A549 (cell line): ENCODE measurements at regions not wholly inside any gene's neighbourhood (a gene's known extent, or its start where the extent isn't known, plus 50 kb on each side); places are given as distances from the start of the nearest gene placed in this dataset.

Experiments
- HOXA7 ChIP-seq: fragments of 250-450 bp; sonication (Bioruptor Pico); IDR thresholded peaks from 2 replicates; pipeline ENCODE4 v1.5.0; 2020; ENCODE audit warnings: mild to moderate bottlenecking, moderate library complexity
- JUNB ChIP-seq: fragments of >200 bp; sonication (Bioruptor Twin); formaldehyde crosslinking; IDR thresholded peaks from 2 replicates; pipeline ENCODE4 v1.6.1; 2016
- POLR2A ChIP-seq: IDR thresholded peaks from 2 replicates; pipeline ENCODE4 v1.6.1; 2012; ENCODE audit warnings: mild to moderate bottlenecking, low read length
- SMC3 ChIP-seq: fragments of >200 bp; sonication (Bioruptor Twin); formaldehyde crosslinking; IDR thresholded peaks from 3 replicates; pipeline ENCODE4 v1.6.1; 2018; ENCODE audit warnings: inconsistent platforms
- USF2 ChIP-seq: fragments of 450-650 bp; IDR thresholded peaks from 2 replicates; pipeline ENCODE4 v1.6.1; 2014; ENCODE audit warnings: antibody characterized with exemption
- TF ChIP-seq, protein P1 (sequence below): fragments of >200 bp; sonication (Bioruptor Twin); formaldehyde crosslinking; IDR thresholded peaks from 3 replicates; pipeline ENCODE4 v1.5.1; 2016

- TF ChIP-seq POLR2A (no peak), USF2 (no peak), HOXA7 (CRISPR knock-in tag) (no peak), JUNB (no peak), SMC3 (no peak)
- TF ChIP-seq, protein P1, sequence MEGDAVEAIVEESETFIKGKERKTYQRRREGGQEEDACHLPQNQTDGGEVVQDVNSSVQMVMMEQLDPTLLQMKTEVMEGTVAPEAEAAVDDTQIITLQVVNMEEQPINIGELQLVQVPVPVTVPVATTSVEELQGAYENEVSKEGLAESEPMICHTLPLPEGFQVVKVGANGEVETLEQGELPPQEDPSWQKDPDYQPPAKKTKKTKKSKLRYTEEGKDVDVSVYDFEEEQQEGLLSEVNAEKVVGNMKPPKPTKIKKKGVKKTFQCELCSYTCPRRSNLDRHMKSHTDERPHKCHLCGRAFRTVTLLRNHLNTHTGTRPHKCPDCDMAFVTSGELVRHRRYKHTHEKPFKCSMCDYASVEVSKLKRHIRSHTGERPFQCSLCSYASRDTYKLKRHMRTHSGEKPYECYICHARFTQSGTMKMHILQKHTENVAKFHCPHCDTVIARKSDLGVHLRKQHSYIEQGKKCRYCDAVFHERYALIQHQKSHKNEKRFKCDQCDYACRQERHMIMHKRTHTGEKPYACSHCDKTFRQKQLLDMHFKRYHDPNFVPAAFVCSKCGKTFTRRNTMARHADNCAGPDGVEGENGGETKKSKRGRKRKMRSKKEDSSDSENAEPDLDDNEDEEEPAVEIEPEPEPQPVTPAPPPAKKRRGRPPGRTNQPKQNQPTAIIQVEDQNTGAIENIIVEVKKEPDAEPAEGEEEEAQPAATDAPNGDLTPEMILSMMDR, result no peak
Observed at GRCh38 chr9:90052366-90052765, 447.6 kb downstream of the GADD45G start.
